ENCODE measurements at regions not wholly inside any gene's neighbourhood (a gene's known extent, or its start where the extent isn't known, plus 50 kb on each side); places are given as distances from the start of the nearest gene placed in this dataset.

GRCh38 chr6:43953256-43953655, 174.0 kb downstream of the MRPL14 start:
- no peaks in the 10 kb centered on the region for H3K9me2 ChIP-seq (ENCODE audit: insufficient read depth)
- no peaks in the 10 kb centered on the region for H4K20me1 ChIP-seq (ENCODE audit: insufficient read depth)
- no peak overlapping the region for H3K4me2 ChIP-seq (ENCODE audit: low read length)
- ChIA-PET RAD21 (ENCODE audit: low non-redundant PET in 1 of 2, low total read pairs in 2 of 2, uncharacterized antibody in 2 of 2, unreplicated experiment in 2 of 2) (interaction anchor here (1.0 to 1.3 kb wide), 3 partner anchors 126 to 183 kb away, joined by 3 read pairs; partner anchors contain the start of gene VEGFA (in 2 of the 2)), CTCF (interaction anchor here (0.9 to 2.1 kb wide), 5 partner anchors 12 to 184 kb away, joined by 3 to 10 read pairs (median 4); partner anchors contain the start of gene VEGFA), POLR2A (interaction anchor here (1.0 to 2.2 kb wide), 3 partner anchors 48 to 184 kb away, joined by 3 to 8 read pairs (median 7); partner anchors contain the start of gene VEGFA)
- H3K9me3 ChIP-seq (ENCODE audit: control insufficient read depth in 1 of 2, insufficient read depth in 1 of 2, low read depth in 1 of 2, low read length in 2 of 2) = 0 out of 4 replicates have a peak, but pooled peaks cover 0 to 3% of the 10 kb centered on the region in 2 experiments
- no peaks in the 10 kb centered on the region for H3K4me1 ChIP-seq (ENCODE audit: control insufficient read depth in 1 of 2, insufficient read depth in 2 of 2, low read length in 2 of 2)
- no peak overlapping the region for H3K9ac ChIP-seq (ENCODE audit: low read length)
- no peak for ATAC-seq
- intact Hi-C loops (cut with micrococcal nuclease) = loop anchor here (5.0 kb wide), 2 partner anchors 119 to 286 kb away; no protein-coding TSS in a partner anchor
- no peaks in the 10 kb centered on the region for H3K79me2 ChIP-seq (ENCODE audit: insufficient read depth, low read length)
- H3K4me3 ChIP-seq (replicated peaks in 1 of 2; ENCODE audit: low read depth in 1 of 2, low read length in 2 of 2) = no peak overlapping the region
- TF ChIP-seq FOSL1 (IDR thresholded peaks at IDR 0.05; ENCODE audit: low read depth) (no peak), CBX3 (IDR thresholded peaks at IDR 0.05; ENCODE audit: low read depth) (no peak), SIN3A (IDR thresholded peaks at IDR 0.05; ENCODE audit: low read depth) (no peak), YY1 (IDR thresholded peaks at IDR 0.05; ENCODE audit: extremely low read depth, insufficient replicate concordance, low read depth, low read length) (no peak), ZNF274 (IDR thresholded peaks at IDR 0.05; ENCODE audit: low read depth, low read length) (no peak), TCF7L2 (IDR thresholded peaks at IDR 0.05; ENCODE audit: borderline replicate concordance, extremely low read depth, insufficient read depth, insufficient read length) (no peak), EZH2 (IDR thresholded peaks at IDR 0.05) (no peak), EGR1 (IDR thresholded peaks at IDR 0.05; ENCODE audit: low read depth) (no peak), JUND (IDR thresholded peaks at IDR 0.05) (no peak)
- TF ChIP-seq, protein P1, sequence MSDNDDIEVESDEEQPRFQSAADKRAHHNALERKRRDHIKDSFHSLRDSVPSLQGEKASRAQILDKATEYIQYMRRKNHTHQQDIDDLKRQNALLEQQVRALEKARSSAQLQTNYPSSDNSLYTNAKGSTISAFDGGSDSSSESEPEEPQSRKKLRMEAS (IDR thresholded peaks at IDR 0.05) = no peak
- TF ChIP-seq, protein P2, sequence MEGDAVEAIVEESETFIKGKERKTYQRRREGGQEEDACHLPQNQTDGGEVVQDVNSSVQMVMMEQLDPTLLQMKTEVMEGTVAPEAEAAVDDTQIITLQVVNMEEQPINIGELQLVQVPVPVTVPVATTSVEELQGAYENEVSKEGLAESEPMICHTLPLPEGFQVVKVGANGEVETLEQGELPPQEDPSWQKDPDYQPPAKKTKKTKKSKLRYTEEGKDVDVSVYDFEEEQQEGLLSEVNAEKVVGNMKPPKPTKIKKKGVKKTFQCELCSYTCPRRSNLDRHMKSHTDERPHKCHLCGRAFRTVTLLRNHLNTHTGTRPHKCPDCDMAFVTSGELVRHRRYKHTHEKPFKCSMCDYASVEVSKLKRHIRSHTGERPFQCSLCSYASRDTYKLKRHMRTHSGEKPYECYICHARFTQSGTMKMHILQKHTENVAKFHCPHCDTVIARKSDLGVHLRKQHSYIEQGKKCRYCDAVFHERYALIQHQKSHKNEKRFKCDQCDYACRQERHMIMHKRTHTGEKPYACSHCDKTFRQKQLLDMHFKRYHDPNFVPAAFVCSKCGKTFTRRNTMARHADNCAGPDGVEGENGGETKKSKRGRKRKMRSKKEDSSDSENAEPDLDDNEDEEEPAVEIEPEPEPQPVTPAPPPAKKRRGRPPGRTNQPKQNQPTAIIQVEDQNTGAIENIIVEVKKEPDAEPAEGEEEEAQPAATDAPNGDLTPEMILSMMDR (IDR thresholded peaks at IDR 0.05 in 2 of 3, conservative IDR thresholded peaks at IDR 0.05 in 1 of 3; ENCODE audit: borderline replicate concordance in 1 of 3, insufficient read depth in 1 of 3, low read depth in 2 of 3, low read length in 2 of 3) = no peak
- TF ChIP-seq, protein P3, sequence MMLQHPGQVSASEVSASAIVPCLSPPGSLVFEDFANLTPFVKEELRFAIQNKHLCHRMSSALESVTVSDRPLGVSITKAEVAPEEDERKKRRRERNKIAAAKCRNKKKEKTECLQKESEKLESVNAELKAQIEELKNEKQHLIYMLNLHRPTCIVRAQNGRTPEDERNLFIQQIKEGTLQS (IDR thresholded peaks at IDR 0.05) = no peak
- H2AFZ ChIP-seq (ENCODE audit: low read depth, low read length, poor library complexity, severe bottlenecking) = no peak overlapping the region
- no TSS peak for BruUV-seq (replicated peaks)
- no peak overlapping the region for H3K27ac ChIP-seq (ENCODE audit: low read depth, low read length)
- DNase-seq (ENCODE audit: low read depth, low spot score) = no peak
- no peaks in the 10 kb centered on the region for H3K36me3 ChIP-seq (ENCODE audit: control insufficient read depth in 1 of 2, insufficient read depth in 2 of 2, low read length in 2 of 2)
- H3K27me3 ChIP-seq (ENCODE audit: insufficient read depth, low read length) = no peaks in the 10 kb centered on the region

Data from HCT116 (cell line).